ENCODE measurements at regions not wholly inside any gene's neighbourhood (a gene's known extent, or its start where the extent isn't known, plus 50 kb on each side); places are given as distances from the start of the nearest gene placed in this dataset.
"Not testable (repeated sequence)": the region's sequence is repeated elsewhere in the genome, so short reads cannot be mapped to it uniquely, and the experiment has no call there.

- no peak overlapping the region for H3K4me3 ChIP-seq (ENCODE audit: low read depth, low read length)
- no peak for TF ChIP-seq CTCF (IDR thresholded peaks at IDR 0.05; ENCODE audit: low read depth, low read length)
These were observed 271.6 kb downstream of the C16orf95 start for GRCh38 chr16:87045466-87046216.

DNA sequence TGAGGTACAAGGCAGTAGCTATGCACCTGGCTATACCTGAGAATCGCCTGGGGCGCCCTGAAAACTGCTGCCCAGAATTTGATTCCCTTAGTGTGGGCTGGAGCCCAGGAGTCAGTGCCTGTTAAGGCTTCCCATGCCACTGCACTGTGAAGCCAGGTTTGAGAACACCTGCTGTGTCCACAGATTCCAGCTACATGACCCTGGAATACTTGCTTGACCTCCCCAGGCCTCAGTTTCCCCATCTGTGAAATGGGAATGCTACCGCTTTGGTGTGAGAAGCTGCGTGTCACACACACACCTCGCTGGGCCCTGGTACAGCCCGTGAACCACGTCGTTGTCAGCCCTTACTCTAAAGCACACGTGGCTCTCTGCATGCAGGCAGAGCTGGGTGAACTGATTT, 271.0 kb downstream of the C16orf95 start:
- no peak overlapping the region for H3K4me3 ChIP-seq (ENCODE audit: low read depth, low read length)
- no peak for TF ChIP-seq CTCF (IDR thresholded peaks at IDR 0.05; ENCODE audit: low read depth, low read length)

- no peak for TF ChIP-seq CTCF (IDR thresholded peaks at IDR 0.05; ENCODE audit: low read depth, low read length)
- H3K4me3 ChIP-seq (ENCODE audit: low read depth, low read length), result no peak overlapping the region
These were observed 269.8 kb downstream of the C16orf95 start for GRCh38 chr16:87047221-87048037.

DNA sequence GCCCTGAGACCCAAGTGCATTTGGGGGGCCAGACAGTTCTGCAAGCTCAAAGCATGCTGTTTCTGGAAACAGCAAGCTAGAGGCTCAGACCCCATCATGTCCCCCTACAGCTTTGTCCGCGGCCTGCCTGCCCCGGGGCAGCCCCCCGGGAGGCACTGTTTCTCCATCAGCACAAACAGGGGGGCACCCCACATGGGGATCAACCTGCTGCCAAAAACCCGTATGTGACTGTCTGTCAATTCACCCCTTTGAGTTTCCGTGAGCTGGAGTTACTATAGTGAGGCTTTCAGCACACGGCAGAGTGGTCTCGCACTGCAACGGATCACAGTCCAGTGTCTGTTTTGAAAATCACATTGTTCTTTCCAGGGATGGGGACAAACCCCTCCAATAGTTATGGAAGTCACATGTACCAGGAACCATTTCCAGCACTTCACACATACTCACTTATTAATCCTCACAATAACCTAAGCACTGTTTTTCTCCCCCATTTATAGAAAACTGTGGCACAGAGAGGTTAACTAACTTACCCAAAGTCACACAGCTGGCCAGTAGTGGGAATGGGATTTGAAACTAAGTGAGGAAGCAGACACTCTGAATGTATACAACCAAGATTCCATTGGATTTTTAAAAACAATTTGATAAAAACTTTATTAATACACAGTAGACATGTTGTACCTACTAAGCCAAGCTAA, 269.0 kb downstream of the C16orf95 start:
- no peak for TF ChIP-seq CTCF (IDR thresholded peaks at IDR 0.05; ENCODE audit: low read depth, low read length)
- H3K4me3 ChIP-seq (ENCODE audit: low read depth, low read length), result no peak overlapping the region

- H3K4me3 ChIP-seq (ENCODE audit: low read depth, low read length), result no peak overlapping the region
- no peak for TF ChIP-seq CTCF (IDR thresholded peaks at IDR 0.05; ENCODE audit: low read depth, low read length)
These were observed 268.5 kb downstream of the C16orf95 start for GRCh38 chr16:87048730-87049115.

- H3K4me3 ChIP-seq (ENCODE audit: low read depth, low read length), result not testable (repeated sequence)
These were observed 268.0 kb downstream of the C16orf95 start for GRCh38 chr16:87049216-87049615.

GRCh38 chr16:87050142-87050541, 267.1 kb downstream of the C16orf95 start:
- TF ChIP-seq CTCF (IDR thresholded peaks at IDR 0.05; ENCODE audit: low read depth, low read length), result no peak
- no peak overlapping the region for H3K4me3 ChIP-seq (ENCODE audit: low read depth, low read length)
